ENCODE measurements at regions not wholly inside any gene's neighbourhood (a gene's known extent, or its start where the extent isn't known, plus 50 kb on each side); places are given as distances from the start of the nearest gene placed in this dataset.

DNA sequence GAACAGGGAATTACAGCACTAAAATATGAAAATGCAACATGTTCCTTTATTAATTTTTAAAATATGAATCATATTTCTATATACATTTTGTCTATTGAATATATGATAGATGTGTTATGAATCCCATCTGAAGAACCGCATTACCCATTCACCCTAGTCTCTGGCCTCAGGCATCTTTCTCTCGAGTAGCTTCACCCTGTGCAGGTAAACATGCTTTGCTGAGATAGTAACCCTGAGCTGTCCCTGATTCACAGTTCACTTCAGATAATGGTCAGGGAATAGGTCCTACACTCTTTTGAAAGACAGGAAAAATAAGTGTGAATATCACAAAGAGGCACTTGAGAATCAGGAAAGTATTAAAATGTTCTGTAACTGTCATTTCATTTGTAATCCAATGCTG, 766.8 kb downstream of the IRX1 start:
- TF ChIP-seq EP300 (IDR thresholded peaks at IDR 0.05), result no peak
- TF ChIP-seq, protein P1, sequence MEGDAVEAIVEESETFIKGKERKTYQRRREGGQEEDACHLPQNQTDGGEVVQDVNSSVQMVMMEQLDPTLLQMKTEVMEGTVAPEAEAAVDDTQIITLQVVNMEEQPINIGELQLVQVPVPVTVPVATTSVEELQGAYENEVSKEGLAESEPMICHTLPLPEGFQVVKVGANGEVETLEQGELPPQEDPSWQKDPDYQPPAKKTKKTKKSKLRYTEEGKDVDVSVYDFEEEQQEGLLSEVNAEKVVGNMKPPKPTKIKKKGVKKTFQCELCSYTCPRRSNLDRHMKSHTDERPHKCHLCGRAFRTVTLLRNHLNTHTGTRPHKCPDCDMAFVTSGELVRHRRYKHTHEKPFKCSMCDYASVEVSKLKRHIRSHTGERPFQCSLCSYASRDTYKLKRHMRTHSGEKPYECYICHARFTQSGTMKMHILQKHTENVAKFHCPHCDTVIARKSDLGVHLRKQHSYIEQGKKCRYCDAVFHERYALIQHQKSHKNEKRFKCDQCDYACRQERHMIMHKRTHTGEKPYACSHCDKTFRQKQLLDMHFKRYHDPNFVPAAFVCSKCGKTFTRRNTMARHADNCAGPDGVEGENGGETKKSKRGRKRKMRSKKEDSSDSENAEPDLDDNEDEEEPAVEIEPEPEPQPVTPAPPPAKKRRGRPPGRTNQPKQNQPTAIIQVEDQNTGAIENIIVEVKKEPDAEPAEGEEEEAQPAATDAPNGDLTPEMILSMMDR (IDR thresholded peaks at IDR 0.05), result no peak
